CD14-positive monocyte (primary cell): ENCODE measurements at regions not wholly inside any gene's neighbourhood (a gene's known extent, or its start where the extent isn't known, plus 50 kb on each side); places are given as distances from the start of the nearest gene placed in this dataset.

ENCODE experiments used
- DNase-seq, 3 donors: peaks; one replicate each; pipeline ENCODE4 v3.0.0-alpha.2; 2011 to 2022
- H2AFZ ChIP-seq: 2 replicates; pipeline ENCODE4 v1.6.0; 2012; ENCODE audit warnings: mild to moderate bottlenecking, low read depth, low read length, inconsistent platforms; ENCODE audit not compliant: insufficient read depth, poor library complexity, severe bottlenecking
- H3K27ac ChIP-seq, 2 donors: 1 replicate in 1 of 2; 2 replicates in 1 of 2; pipeline ENCODE4 v1.5.1; 2012 to 2013; ENCODE audit warnings: low read length in 2 of 2, control low read depth in 1 of 2, inconsistent platforms in 1 of 2, low read depth in 1 of 2, mild to moderate bottlenecking in 1 of 2
- H3K27me3 ChIP-seq, 2 donors: one replicate each; pipeline versions ENCODE4 v1.6.0 to v1.6.1; 2011 to 2013; ENCODE audit warnings: low read length in 2 of 2; ENCODE audit not compliant: control insufficient read depth in 2 of 2, insufficient read depth in 2 of 2
- H3K36me3 ChIP-seq, 2 donors: replicated peaks in 1 of 2; 1 replicate in 1 of 2; 2 replicates in 1 of 2; pipeline versions ENCODE4 v1.5.1 to v1.6.1; 2012 to 2013; ENCODE audit warnings: low read length in 2 of 2, control low read depth in 1 of 2, inconsistent platforms in 1 of 2, mild to moderate bottlenecking in 1 of 2; ENCODE audit not compliant: insufficient read depth in 2 of 2, control insufficient read depth in 1 of 2
- H3K4me1 ChIP-seq, 2 donors: 1 replicate in 1 of 2; 2 replicates in 1 of 2; pipeline versions ENCODE4 v1.5.1 to v1.6.1; 2012 to 2013; ENCODE audit warnings: low read length in 2 of 2, control low read depth in 1 of 2, inconsistent platforms in 1 of 2, mild to moderate bottlenecking in 1 of 2, moderate library complexity in 1 of 2; ENCODE audit not compliant: insufficient read depth in 2 of 2, control insufficient read depth in 1 of 2
- H3K4me2 ChIP-seq: replicated peaks from 2 replicates; pipeline ENCODE3; 2012; ENCODE audit warnings: low read length, moderate library complexity, mild to moderate bottlenecking; ENCODE audit not compliant: poor library complexity, severe bottlenecking; ENCODE audit errors: extremely low read depth
- H3K4me3 ChIP-seq, 3 experiments: fragments of 200-600 bp in 1 of 3; sonication (generic) in 1 of 3; replicated peaks in 1 of 3; 1 replicate in 2 of 3; 2 replicates in 1 of 3; pipeline ENCODE4 v1.5.1; 2011 to 2013; ENCODE audit warnings: low read length in 3 of 3, mild to moderate bottlenecking in 3 of 3, control low read depth in 2 of 3, low read depth in 2 of 3, inconsistent platforms in 1 of 3, moderate library complexity in 1 of 3
- H3K79me2 ChIP-seq: 2 replicates; pipeline ENCODE4 v1.6.0; 2012; ENCODE audit warnings: mild to moderate bottlenecking, control low read depth, inconsistent platforms, low read length, moderate library complexity; ENCODE audit not compliant: insufficient read depth
- H3K9ac ChIP-seq: 2 replicates; pipeline ENCODE4 v1.6.0; 2017; ENCODE audit warnings: low read length, mild to moderate bottlenecking; ENCODE audit not compliant: insufficient read depth, poor library complexity, severe bottlenecking
- H3K9me3 ChIP-seq, 2 donors: replicated peaks in 1 of 2; 1 replicate in 1 of 2; 2 replicates in 1 of 2; pipeline versions ENCODE4 v1.5.1 to v1.6.1; 2012 to 2013; ENCODE audit warnings: low read length in 2 of 2, control low read depth in 1 of 2; ENCODE audit not compliant: control insufficient read depth in 1 of 2, insufficient read depth in 1 of 2
- H4K20me1 ChIP-seq: 2 replicates; pipeline ENCODE4 v1.6.0; 2012; ENCODE audit warnings: mild to moderate bottlenecking, low read length, control low read depth, moderate library complexity; ENCODE audit not compliant: insufficient read depth
- H3K27ac Mint-ChIP-seq, 7 donors: one replicate each; pipeline ENCODE4 v1.8.0; 2020; ENCODE audit warnings: mild to moderate bottlenecking in 7 of 7, mixed read lengths in 7 of 7, moderate library complexity in 6 of 7, inconsistent platforms in 2 of 7
- H3K27me3 Mint-ChIP-seq, 3 donors: one replicate each; pipeline ENCODE4 v1.8.0; 2021 to 2022; ENCODE audit warnings: low read depth in 3 of 3, mild to moderate bottlenecking in 3 of 3, mixed read lengths in 3 of 3, moderate library complexity in 3 of 3, inconsistent platforms in 1 of 3
- H3K36me3 Mint-ChIP-seq, 2 donors: one replicate each; pipeline ENCODE4 v1.8.0; 2020; ENCODE audit warnings: mixed read lengths in 2 of 2, inconsistent platforms in 1 of 2, mild to moderate bottlenecking in 1 of 2
- H3K4me1 Mint-ChIP-seq: one replicate; pipeline ENCODE4 v1.8.0; 2020; ENCODE audit warnings: mild to moderate bottlenecking, mixed read lengths
- H3K4me3 Mint-ChIP-seq, 2 donors: one replicate each; pipeline ENCODE4 v1.8.0; 2020; ENCODE audit warnings: mild to moderate bottlenecking in 2 of 2, mixed read lengths in 2 of 2, moderate library complexity in 1 of 2
- H3K9me3 Mint-ChIP-seq, 7 donors: one replicate each; pipeline ENCODE4 v1.8.0; 2020 to 2022; ENCODE audit warnings: mixed read lengths in 7 of 7, mild to moderate bottlenecking in 6 of 7, moderate library complexity in 6 of 7, inconsistent platforms in 2 of 7
- WGBS: methylation state at CpG from one replicate; pipeline ENCODE4 v1.1.5; 2013; ENCODE audit warnings: missing lambda C conversion rate; ENCODE audit not compliant: insufficient coverage; 5-methylcytosine and 5-hydroxymethylcytosine counted together
- intact Hi-C, 2 donors: fragments of 100-400 bp; cut with micrococcal nuclease; formaldehyde crosslinking; loops; one replicate each; pipeline versions ENCODE4 v1.15.0 to v1.15.1; 2023
- TF ChIP-seq, protein P1 (sequence below): fragments of 200-600 bp; IDR thresholded peaks from one replicate; pipeline ENCODE4 v1.8.0; 2022; ENCODE audit warnings: antibody characterized with exemption, mild to moderate bottlenecking

DNA sequence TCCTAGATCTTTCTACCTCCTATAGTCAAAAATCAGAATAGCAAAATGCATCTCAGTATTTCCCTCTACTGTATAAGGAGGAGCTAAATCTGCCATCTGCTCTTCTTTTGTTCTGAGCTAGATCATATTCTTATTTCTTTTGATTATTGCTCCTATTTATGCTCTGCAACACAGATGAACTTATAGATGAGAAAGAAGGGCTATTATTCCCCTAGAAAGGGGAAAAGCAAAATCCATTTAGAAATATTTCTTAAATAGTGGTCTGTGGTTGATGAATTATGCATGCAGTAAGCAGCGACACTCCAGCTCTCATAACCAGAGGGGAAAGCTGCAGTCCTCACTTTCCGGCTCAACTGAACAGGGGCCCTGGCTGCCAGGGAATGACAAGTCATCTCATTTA lies 207.3 kb upstream of the SORCS1 start:
- H3K9me3 Mint-ChIP-seq, result peaks cover 0 to 3% (median 0%) of the 10 kb centered on the region in 7 donors
- no peaks in the 10 kb centered on the region for H3K36me3 Mint-ChIP-seq
- Histone ChIP-seq H3K9me3 (no peaks in the 10 kb centered on the region), H3K27me3 (no peaks in the 10 kb centered on the region), H3K27ac (no peak overlapping the region), H4K20me1 (no peaks in the 10 kb centered on the region), H3K79me2 (no peaks in the 10 kb centered on the region), H2AFZ (no peak overlapping the region), H3K4me2 (no peak overlapping the region), H3K9ac (no peak overlapping the region), H3K4me1 (no peaks in the 10 kb centered on the region), H3K36me3 (no peaks in the 10 kb centered on the region), H3K4me3 (no peak overlapping the region)
- WGBS, result 94% methylated on average over 2 of the region's 2 CpGs
- H3K27me3 Mint-ChIP-seq, result peaks cover 0 to 2% (median 0%) of the 10 kb centered on the region in 3 donors
- DNase-seq, result no peak
- TF ChIP-seq, protein P1, sequence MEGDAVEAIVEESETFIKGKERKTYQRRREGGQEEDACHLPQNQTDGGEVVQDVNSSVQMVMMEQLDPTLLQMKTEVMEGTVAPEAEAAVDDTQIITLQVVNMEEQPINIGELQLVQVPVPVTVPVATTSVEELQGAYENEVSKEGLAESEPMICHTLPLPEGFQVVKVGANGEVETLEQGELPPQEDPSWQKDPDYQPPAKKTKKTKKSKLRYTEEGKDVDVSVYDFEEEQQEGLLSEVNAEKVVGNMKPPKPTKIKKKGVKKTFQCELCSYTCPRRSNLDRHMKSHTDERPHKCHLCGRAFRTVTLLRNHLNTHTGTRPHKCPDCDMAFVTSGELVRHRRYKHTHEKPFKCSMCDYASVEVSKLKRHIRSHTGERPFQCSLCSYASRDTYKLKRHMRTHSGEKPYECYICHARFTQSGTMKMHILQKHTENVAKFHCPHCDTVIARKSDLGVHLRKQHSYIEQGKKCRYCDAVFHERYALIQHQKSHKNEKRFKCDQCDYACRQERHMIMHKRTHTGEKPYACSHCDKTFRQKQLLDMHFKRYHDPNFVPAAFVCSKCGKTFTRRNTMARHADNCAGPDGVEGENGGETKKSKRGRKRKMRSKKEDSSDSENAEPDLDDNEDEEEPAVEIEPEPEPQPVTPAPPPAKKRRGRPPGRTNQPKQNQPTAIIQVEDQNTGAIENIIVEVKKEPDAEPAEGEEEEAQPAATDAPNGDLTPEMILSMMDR, result no peak
- intact Hi-C loops, result no loop called here
- H3K4me1 Mint-ChIP-seq, result no peaks in the 10 kb centered on the region
- H3K4me3 Mint-ChIP-seq, result no peak overlapping the region
- no peak overlapping the region for H3K27ac Mint-ChIP-seq

DNA sequence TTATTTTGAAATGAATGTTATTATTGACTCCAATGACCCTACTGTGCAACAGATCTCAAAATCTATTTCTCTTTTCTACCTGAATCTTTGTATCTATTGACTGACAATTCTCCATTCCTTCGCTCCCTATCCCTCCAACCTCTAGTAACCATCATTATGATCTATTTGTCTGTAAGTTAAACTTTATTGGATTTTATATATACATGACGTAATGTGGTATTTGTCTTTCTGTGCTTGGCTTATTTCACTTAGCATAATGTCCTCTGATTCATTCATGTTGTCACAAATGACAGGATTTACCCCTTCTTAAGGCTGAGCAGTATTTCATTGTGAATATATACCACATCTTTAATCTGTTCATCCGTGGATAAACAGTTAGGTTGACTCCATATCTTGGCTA lies 200.4 kb upstream of the SORCS1 start:
- Histone ChIP-seq H3K36me3 (no peaks in the 10 kb centered on the region), H3K9me3 (no peaks in the 10 kb centered on the region), H2AFZ (no peak overlapping the region), H3K27ac (no peak overlapping the region), H3K4me2 (no peak overlapping the region), H3K4me3 (no peak overlapping the region), H3K4me1 (no peaks in the 10 kb centered on the region), H3K79me2 (no peaks in the 10 kb centered on the region), H3K27me3 (no peaks in the 10 kb centered on the region), H4K20me1 (no peaks in the 10 kb centered on the region), H3K9ac (no peak overlapping the region)
- Mint-ChIP-seq H3K9me3 (peaks cover 0 to 1% (median 0%) of the 10 kb centered on the region in 7 donors), H3K27me3 (peaks cover 0 to 2% (median 0%) of the 10 kb centered on the region in 3 donors), H3K4me3 (no peak overlapping the region), H3K36me3 (no peaks in the 10 kb centered on the region), H3K4me1 (no peaks in the 10 kb centered on the region), H3K27ac (no peak overlapping the region)
- TF ChIP-seq, protein P1, result no peak
- DNase-seq, result no peak
- intact Hi-C loops, result no loop called here
- no CpG with 5 or more reads among the region's 3 CpGs for WGBS
